HK-2 (cell line): ENCODE measurements at regions not wholly inside any gene's neighbourhood (a gene's known extent, or its start where the extent isn't known, plus 50 kb on each side); places are given as distances from the start of the nearest gene placed in this dataset.
"Not testable (repeated sequence)": the region's sequence is repeated elsewhere in the genome, so short reads cannot be mapped to it uniquely, and the experiment has no call there.

ENCODE experiments used
- DNase-seq: peaks from one replicate; pipeline ENCODE4 v3.0.0-alpha.2; 2018; ENCODE audit not compliant: unreplicated experiment

GRCh38 chrX:120753413-120754251 is 122.0 kb downstream of the CT47B1 start:
- DNase-seq = no peak

GRCh38 chrX:120752431-120753082 is 122.7 kb upstream of the C1GALT1C1 start:
- DNase-seq = no peak

- DNase-seq = no peak
These were observed 121.8 kb upstream of the C1GALT1C1 start for GRCh38 chrX:120751683-120752082.

GRCh38 chrX:120750381-120750780 is 120.5 kb upstream of the C1GALT1C1 start:
- DNase-seq = no peak

GRCh38 chrX:120749141-120749846 is 119.4 kb upstream of the C1GALT1C1 start:
- no peak for DNase-seq

GRCh38 chrX:120746153-120746552 is 116.3 kb upstream of the C1GALT1C1 start:
- DNase-seq = no peak

GRCh38 chrX:120742946-120743665 is 113.3 kb upstream of the C1GALT1C1 start:
- DNase-seq = no peak

GRCh38 chrX:120741452-120741851 is 111.6 kb upstream of the C1GALT1C1 start:
- DNase-seq = no peak

- no peak for DNase-seq
These were observed 110.2 kb upstream of the C1GALT1C1 start for GRCh38 chrX:120740072-120740471.

- no peak for DNase-seq
These were observed 109.4 kb upstream of the C1GALT1C1 start for GRCh38 chrX:120739300-120739699.

- DNase-seq = no peak
These were observed 107.1 kb upstream of the C1GALT1C1 start for GRCh38 chrX:120736989-120737388.

GRCh38 chrX:120735966-120736365 is 106.1 kb upstream of the C1GALT1C1 start:
- no peak for DNase-seq

- no peak for DNase-seq
These were observed 103.0 kb upstream of the C1GALT1C1 start for GRCh38 chrX:120732879-120733278.

- no peak for DNase-seq
These were observed 102.6 kb upstream of the C1GALT1C1 start for GRCh38 chrX:120732461-120732860.

GRCh38 chrX:120731386-120731785 is 101.5 kb upstream of the C1GALT1C1 start:
- DNase-seq = no peak

GRCh38 chrX:120729506-120730255 is 99.8 kb upstream of the C1GALT1C1 start:
- not testable (repeated sequence) for DNase-seq

- no peak for DNase-seq
These were observed 98.1 kb upstream of the C1GALT1C1 start for GRCh38 chrX:120727911-120728310.

GRCh38 chrX:120727452-120727851 is 97.6 kb upstream of the C1GALT1C1 start:
- DNase-seq = no peak

- no peak for DNase-seq
These were observed 96.4 kb upstream of the C1GALT1C1 start for GRCh38 chrX:120726294-120726693.

- no peak for DNase-seq
These were observed 96.0 kb upstream of the C1GALT1C1 start for GRCh38 chrX:120725874-120726273.

GRCh38 chrX:120719622-120720021 is 89.8 kb upstream of the C1GALT1C1 start:
- no peak for DNase-seq
